ENCODE measurements at regions not wholly inside any gene's neighbourhood (a gene's known extent, or its start where the extent isn't known, plus 50 kb on each side); places are given as distances from the start of the nearest gene placed in this dataset.

- TF ChIP-seq TCF7 (IDR thresholded peaks at IDR 0.05; ENCODE audit: low read depth): no peak
- no peak for TF ChIP-seq HES4 (CRISPR knock-in tag; IDR thresholded peaks at IDR 0.05; ENCODE audit: borderline replicate concordance)
- TF ChIP-seq CTCF (CRISPR knock-in tag; IDR thresholded peaks at IDR 0.05): no peak
- TF ChIP-seq ZBTB20 (CRISPR knock-in tag; IDR thresholded peaks at IDR 0.05; ENCODE audit: borderline replicate concordance, low read depth): no peak
These were observed 558.3 kb downstream of the BRD1 start for GRCh38 chr22:49269371-49269770.

Measured in HepG2 (cell line).